NCI-H1048 (cell line): ENCODE measurements at regions not wholly inside any gene's neighbourhood (a gene's known extent, or its start where the extent isn't known, plus 50 kb on each side); places are given as distances from the start of the nearest gene placed in this dataset.
"Not testable (repeated sequence)": the region's sequence is repeated elsewhere in the genome, so short reads cannot be mapped to it uniquely, and the experiment has no call there.

Experiments used
- DNase-seq: peaks from one replicate; lab custom pipeline; 2025; lab: John Stamatoyannopoulos, UW

DNA sequence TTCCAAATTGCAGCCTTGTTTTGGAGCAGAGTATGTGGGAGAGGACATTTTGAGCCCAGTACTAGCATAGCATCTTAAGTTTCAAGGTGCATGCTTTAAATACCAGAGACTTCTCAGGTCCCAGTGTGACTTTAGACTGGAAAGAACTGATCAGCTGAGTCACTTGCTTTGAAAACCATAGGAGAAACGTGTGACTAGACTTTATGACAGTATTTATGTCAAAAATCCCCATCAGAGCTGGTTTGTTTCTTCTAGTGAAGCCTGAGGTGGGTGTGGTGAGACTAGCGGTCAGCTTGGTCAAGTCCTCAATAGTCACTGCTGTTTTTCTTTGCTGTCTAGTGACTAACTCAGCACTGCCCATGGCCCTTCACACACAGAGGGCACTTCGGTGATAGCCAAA lies 724.2 kb downstream of the GATA3 start:
- no peak for DNase-seq

DNA sequence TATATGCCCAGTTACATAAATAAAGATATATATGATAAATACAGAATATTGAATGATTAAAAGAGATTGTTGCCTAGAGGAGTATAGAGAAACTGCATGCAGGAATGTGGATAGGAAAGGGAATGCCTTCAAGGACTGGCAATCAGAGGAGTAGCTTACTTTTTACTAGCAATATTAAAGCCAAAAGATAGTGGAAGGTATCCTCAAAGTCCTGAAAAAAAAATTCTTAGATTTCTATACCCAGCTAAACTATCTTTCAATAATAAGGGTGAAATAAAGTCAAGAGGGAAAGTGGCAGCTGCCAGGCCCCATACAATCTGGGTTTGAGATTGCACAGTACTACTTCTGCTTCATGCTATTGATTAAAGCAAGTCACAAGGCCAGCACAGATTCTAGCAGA lies 733.2 kb downstream of the GATA3 start:
- no peak for DNase-seq

DNA sequence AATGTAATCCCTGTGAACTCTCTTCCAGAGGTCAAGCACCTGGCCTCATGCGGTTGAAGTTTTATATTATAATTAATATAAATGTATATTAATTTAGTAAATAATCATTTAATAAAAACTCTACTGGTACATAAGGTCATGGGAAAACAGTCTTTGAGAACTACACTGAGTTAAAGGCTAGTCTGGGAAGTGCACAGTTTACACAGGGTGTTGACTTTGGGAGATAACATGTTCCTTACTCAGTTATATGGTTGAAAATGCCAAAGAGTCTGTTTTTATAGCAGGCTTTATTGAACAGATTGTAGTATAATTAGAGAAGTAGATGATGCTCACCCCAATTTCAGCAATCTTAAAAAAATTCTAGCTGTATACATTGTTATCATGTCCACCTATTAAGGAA lies 735.9 kb downstream of the GATA3 start:
- no peak for DNase-seq

DNA sequence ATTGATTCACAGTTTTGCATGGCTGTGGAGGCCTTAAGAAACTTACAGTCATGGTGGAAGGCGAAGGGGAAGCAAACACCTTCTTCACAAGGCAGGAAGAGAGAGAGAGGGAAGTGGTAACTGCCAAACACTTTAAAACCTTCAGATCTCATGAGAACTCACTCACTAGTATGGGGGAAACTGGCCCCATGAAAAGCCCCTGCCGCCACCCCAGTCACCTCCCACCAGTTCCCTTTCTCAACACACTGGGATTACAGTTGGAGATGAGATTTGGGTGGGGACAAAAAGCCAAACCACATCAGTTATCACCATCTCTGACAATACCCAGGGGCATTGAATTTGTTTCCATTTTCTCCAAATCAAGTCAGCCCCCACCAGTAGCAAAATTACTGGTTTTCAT lies 740.4 kb downstream of the GATA3 start:
- no peak for DNase-seq

DNA sequence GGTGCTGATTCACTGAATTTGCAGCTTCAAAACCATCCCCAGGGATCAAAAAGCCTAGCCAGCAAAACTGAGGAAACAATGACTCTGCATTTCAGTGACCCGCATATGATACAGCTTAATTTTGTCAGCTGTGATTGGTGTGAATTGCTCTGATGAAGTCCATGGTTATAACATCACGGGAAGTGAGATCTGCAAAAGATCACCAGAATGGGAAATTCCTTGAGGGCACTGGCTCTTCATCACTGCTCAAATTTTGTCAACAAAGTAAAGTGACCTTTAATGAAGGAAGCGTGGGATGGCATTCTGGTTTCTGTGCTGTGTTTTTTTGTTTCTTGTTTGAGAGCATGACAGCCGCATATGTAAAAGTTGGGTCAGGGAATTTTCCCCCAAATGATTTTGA lies 745.9 kb downstream of the GATA3 start:
- DNase-seq, result no peak

DNA sequence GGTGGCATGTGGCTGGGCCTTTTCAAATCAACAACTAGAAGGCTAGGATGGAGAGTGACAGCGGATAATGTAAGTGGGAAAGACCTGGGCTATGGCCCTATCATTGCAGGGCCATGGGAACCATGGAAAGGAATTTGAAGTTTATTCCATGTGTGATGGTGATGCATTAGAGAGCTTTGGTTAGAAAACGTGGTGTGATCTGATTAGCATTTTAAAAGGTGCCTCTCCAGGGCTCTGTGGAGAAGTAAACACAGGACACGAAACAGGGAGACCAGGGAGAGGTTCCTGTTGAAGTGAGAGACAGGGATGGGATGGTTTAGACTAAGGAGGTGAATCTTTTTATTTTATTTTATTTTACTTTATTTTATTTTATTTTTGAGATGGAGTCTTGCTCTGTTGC lies 749.5 kb downstream of the GATA3 start:
- DNase-seq, result no peak

DNA sequence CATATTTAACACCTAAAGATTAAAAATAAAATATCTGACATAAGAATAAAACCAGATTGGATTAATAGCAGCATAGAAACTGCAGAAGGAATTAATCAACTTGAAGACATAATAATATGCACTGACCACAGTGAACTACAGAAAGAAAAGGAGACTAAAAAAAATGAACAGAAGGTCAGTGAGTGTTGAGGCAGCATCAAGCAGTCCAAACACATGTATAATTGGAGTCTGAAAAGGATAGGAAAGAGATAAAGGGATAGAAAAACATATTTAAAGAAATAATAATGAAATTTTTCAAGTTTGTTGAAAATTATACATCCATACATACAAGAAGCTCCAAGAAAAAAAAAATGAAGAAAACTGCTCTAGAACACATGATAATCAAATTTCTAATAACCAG lies 756.2 kb downstream of the GATA3 start:
- DNase-seq, result no peak

DNA sequence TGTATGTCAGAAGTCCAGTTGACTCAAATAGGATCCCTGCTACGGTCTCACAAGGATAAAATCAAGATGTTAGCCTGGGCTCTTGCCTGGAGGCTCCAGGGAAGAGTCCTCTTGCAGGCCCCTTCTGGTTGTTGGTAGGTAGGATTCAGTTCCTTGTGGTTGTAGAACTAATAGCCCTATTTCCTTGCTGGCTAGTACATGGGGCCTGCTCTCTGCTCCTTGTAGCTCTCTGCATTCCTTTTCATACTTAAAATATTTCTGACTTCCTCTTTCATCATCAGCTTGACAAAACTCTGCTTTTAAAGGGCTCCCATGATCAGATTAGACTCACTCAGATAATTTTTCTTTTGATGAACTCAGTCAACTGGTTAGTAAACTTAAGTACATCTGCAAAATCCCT lies 756.7 kb downstream of the GATA3 start:
- DNase-seq, result no peak

DNA sequence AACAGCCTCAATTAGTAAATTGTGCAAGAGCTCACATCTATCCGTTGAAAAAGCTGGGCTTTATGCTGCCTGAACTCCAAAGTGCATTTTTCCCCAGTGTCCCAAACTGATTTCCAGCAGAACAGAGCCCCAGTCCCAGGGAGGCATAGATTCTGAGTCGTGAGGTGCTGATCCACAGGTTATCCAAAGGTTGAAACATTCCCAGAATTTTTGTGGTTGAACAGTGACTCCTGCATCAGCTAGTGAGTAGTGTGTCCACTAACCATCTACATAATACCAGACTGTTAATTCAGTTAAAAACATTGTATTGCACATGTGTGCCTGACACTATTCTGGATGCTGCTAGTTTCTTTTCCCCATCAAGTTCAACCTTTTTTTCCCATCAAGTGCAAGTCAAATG lies 761.5 kb downstream of the GATA3 start:
- no peak for DNase-seq

DNA sequence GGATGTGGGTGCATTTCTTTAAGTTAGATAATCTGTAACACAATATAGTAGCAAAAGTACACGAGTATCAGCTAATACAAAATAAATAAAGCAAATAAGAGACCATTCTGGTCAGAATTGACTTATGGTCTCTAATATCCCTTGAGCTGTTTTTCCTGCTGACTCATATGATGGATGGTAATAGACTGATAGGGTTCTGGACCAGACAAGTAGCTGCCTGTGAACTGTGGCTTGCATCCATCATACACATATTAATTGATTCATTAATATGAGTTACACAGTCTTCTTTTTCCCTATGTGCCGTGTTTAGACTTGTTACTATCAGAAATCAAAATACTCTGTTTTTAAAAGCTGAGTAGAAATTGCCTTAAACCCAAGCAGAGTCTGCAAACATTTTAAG lies 762.8 kb downstream of the GATA3 start:
- DNase-seq, result no peak

DNA sequence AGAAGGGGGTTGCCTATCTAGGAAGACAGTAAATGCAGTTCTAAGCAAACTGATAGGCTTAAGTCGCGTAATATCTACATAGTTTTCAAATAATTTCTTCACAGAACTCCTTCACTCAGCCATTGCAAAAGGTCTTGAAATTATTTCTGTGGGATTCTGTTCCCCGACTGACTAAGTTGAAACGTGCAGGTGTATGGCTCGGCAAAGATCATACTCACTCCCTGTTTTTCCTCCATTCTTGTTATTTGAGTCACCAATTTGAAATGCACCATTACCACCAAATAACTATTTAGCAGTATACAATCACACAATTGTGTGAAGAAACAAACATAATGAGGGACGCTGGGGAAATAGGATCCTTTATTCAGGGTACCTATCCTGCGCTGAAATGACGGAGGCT lies 771.1 kb downstream of the GATA3 start:
- no peak for DNase-seq

DNA sequence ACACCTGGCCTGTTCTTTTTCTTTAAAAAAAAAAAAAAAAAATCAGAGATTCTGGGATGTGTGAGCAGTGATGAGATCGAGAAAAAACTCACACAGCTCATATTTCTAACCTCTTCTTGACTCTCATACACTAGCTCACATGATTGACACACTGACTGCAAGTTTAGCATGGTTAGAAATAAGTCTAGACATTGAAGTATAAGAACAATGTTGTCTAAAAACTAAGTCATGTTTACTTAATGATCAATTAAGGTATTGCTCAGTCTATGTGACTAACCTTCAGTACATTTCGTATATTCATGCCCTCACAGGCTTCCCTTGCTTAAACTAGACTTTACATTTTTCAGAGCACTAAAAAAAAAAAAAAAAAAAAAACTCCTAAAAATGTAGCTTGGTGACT lies 775.1 kb downstream of the GATA3 start:
- DNase-seq, result no peak

DNA sequence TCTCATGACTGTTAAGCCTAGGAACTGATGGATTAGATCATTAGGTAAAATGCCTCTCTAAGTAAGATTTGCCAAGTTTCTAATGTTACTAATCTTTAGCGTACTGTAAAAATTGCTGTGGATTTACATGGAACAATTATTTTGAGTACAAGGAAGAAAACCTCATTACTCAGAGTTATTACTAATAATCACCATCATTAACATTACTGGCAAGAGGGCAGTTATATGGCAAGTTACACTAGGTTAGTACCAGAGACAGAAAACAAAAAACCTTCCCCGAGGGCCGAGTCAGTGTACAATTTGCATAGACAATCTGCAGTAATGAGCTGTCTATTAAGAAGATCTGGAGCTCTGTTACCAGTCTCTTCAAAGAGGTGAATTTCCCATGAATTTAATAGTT lies 775.6 kb downstream of the GATA3 start:
- no peak for DNase-seq

DNA sequence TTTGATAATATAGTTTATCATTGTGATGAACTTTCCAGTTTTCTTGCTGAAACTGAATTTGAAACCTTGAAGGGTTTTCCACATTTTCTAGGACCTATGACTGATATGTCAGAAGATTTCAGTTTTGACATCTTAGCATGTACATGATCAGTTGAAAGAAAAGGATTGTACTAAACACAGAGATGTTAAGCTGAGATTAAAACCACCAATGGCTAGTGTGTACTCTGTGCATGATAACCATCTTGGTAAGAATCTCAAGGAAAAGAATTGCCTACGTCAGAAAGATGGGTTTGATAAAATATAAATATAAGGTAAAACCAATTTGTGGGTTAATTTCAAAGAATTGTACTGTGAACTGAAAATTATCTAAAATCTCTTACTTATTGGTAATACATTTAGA lies 776.4 kb downstream of the GATA3 start:
- no peak for DNase-seq

DNA sequence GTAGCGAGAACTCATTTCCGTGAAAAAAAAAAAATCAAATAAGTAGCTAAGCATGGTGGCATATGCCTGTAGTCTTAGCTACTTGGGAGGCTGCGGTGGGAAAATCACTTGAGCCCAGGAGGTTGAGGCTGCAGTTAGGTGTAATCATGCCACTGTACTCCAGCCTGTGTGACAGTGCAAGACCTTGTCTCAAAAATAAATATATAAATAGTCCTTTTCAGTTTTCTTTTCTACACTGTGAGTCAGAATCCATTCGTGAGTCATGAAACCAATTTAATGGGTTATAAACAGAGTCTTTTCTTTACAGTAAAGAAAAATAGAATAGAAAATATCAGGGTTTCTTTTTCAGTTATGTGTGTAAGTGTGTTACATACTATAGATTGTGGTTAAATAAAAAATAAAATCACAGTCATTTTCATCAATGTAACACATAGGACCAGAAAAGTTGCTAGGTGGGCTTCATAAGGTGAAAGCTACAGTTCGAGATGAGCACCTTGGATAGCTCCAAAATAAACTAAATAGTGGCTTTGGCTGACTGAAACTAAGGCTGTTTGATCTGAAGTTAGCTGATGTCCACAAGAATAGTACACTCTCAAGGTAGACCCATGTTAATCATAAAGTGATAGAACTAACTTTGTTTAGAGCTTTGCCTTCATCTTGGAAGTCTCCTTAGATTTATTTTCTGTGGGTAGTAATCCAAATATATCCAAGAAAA lies 781.1 kb downstream of the GATA3 start:
- DNase-seq, result no peak

DNA sequence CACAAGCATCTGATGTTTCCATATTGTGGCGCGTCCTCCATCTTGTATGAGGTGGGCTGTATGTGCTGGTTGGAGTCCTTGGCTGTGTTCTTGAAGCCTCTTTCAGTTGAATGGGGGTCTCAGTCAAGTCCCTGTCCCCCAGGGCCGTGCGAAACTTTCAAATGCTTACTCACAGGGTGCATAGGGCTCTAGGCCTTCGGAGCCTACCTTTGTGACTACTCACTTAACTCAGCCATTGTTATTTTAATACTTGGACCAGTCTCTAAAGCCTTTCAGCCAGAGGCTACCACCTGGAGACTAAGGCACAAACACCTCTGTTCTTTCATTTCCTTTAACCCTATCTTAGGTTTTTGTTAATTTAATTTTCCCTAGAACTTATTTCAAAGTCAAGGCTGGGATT lies 785.9 kb downstream of the GATA3 start:
- DNase-seq, result no peak

DNA sequence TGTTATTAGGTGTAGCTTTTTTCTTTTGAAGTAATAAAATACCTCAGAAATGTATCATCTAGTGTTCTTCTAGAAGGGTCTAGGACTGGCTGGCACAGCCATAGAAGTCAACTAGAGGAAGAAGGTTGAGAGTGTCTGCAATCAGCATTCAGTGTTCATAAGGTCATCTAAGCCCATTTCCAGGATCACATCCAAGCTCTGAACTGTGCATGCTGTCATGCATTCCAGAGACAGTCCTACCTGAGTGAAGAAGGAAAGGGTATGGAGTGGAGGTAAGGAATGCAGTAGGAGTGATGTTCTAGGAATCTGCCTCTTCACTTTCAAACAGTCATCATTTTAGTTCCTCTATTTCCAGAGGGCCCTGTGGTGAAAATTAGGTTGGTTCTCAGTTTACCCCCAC lies 789.7 kb downstream of the GATA3 start:
- DNase-seq, result no peak

DNA sequence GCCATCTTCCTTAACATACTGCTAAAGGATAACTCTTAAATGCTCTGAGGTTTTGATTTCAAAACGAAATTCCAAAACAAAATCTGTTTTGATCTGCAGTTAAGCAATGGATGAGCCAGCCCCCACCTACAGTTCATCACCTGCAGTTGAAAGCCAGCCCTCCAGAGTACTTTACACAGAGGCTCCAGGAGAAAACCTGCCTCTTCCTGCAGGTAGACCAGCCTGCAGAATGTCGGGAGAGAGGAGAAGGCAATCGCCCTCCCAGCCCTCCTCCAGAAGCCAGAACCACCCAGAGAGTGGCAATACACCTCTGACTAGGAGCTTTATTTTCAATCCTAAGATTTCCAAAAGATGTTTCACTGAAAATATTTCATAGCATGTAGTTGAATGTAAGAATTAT lies 798.1 kb downstream of the GATA3 start:
- no peak for DNase-seq

DNA sequence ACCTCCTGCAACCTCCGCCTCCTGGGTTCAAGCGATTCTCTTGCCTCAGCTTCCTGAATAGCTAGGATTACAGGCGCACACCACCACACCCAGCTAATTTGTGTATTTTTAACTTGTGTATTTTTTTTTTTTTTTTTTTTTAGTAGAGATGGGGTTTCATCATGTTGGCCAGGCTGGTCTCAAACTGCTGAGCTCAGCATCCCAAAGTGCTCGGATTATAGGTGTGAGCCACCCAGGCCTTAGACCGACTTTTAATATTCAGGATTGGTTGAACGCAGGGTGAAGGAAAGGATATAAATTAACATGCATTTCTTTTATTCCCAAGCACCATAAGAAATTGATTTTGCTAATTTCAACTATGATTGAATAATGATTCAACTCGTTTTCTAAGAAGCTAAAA lies 798.6 kb downstream of the GATA3 start:
- no peak for DNase-seq

DNA sequence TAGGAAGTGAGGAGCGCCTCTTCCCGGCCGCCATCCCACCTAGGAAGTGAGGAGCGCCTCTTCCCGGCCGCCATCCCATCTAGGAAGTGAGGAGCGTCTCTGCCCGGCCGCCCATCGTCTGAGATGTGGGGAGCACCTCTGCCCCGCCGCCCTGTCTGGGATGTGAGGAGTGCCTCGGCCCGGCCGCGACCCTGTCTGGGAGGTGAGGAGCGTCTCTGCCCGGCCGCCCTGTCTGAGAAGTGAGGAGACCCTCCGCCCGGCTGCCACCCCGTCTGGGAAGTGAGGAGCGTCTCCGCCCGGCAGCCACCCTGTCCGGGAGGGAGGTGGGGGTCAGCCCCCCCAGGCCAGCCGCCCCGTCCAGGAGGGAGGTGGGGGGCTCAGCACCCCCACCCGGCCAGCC lies 814.4 kb downstream of the GATA3 start:
- DNase-seq, result not testable (repeated sequence)

DNA sequence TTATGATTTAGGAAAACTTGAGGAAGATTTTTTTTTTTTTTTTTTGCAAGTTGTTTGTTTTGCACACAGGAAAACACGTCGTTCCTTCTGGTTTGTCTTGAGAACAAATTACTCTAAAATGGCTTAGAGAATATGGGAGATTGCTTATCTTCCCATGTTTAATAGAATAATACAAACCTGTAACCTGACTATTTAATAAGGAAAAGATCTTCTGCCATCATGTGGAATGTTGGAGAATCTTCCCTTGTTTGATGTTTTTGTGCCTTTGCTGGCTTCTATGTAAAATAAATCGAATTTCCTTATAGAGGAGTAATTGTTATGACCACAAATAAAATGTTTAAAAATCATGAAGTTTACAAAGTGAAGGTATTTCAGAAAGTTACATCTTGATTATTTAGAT lies 818.8 kb downstream of the GATA3 start:
- no peak for DNase-seq

DNA sequence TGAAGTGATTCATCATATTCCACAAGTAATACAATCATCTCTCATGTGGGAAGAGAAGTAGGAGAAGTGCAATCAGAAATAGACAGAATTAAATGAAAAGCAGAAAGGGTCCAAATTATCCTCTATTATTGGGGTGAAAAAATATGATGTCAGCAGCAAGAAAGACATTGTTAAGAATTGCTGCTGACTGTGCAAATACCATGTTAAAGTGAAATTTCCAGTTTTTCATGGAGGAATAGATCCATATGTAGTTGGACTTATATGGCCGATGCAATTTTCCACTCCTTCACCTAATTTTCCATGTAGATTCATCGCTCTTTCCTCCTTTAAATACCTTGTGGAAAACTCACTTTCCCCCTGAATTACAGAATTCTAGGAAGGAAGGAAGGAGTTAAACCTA lies 819.8 kb downstream of the GATA3 start:
- DNase-seq, result no peak

DNA sequence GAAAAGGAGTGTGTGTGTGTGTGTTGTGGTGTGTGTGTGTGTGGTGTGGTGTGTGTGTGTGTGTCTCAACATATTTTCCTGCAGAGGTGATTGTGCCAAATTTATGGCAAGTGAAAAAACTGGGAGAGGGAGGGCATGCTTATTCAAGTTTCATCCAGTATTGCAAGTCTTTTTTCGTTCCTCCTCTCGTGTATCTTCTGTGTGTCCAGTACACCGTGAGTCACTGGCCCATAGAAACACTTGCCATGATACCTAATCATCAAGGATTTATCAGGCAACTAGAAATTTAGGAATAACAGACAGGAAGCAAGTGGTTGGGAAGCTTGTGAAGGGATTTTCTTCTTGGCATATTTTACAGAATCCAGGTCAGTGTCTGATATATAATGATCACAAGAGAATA lies 820.5 kb downstream of the GATA3 start:
- DNase-seq, result no peak

DNA sequence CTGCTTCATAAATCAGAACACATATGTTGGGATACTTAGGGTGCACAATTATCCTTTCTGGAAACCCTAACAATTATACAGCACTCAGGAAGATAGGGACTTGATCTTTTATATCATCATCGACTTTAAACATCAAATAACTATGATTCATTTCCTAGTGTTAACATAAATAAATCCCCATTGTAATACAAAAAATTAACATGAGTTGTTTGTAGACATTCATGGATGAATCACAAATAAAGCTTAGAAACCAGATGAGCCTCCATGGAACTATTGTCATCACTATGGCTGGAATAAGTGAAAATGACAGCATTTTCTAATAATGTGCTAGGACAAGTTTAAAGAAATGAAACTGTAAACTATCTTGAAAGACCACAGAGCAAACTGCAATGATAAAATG lies 821.7 kb downstream of the GATA3 start:
- no peak for DNase-seq

DNA sequence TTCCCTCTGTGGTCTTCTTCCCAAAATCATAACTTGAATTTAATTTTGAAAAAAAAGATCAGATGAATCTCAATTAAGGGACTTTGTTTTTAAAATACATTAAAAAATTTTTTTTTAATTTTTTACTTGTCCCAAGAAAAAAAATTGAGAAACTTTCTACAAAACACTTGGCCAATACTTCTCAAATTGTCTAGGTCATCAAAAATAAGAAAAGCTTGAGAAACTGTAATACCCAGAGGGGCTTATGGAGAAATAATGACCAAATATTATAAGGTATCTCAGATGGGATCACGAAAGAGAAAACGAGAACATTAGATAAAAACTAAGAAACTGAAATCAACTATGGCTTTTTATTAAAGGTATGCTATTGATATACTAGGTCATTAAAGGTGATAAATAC lies 835.0 kb downstream of the GATA3 start:
- DNase-seq, result no peak
